ENCODE measurements at regions not wholly inside any gene's neighbourhood (a gene's known extent, or its start where the extent isn't known, plus 50 kb on each side); places are given as distances from the start of the nearest gene placed in this dataset.

GRCh38 chr6:71444222-71444621 lies 155.6 kb downstream of the OGFRL1 start:
- no peaks in the 10 kb centered on the region for H3K4me1 ChIP-seq (ENCODE audit: control insufficient read depth in 4 of 4, insufficient read depth in 4 of 4, low read length in 3 of 4)
- peaks cover 0 to 2% (median 0%) of the 10 kb centered on the region in 4 donors for H3K9me3 ChIP-seq (ENCODE audit: control insufficient read depth in 4 of 4, low read length in 3 of 4)
- DNase-seq (ENCODE audit: low spot score), result no peak
- H3K27me3 ChIP-seq (ENCODE audit: control insufficient read depth in 4 of 4, insufficient read depth in 4 of 4, low read length in 3 of 4), result no peaks in the 10 kb centered on the region
- H3K9ac ChIP-seq (ENCODE audit: low read depth in 1 of 2, low read length in 2 of 2), result peak overlapping the region in 1 of 2 donors; percentile 47
- H3K4me3 ChIP-seq (ENCODE audit: low read depth in 1 of 3, low read length in 3 of 3), result no peak overlapping the region
- TF ChIP-seq JUND (IDR thresholded peaks at IDR 0.05), result no peak
- no peak for TF ChIP-seq MAX (IDR thresholded peaks at IDR 0.05)
- TF ChIP-seq RAD21 (IDR thresholded peaks at IDR 0.05), result peak; percentile 74 to 75
- peak in 1 of 2 donors; percentile 25 for TF ChIP-seq GABPA (IDR thresholded peaks at IDR 0.05 in 1 of 2, conservative IDR thresholded peaks at IDR 0.05 in 1 of 2)
- TF ChIP-seq CTCF (IDR thresholded peaks at IDR 0.05; ENCODE audit: low read depth, low read length, missing input control), result peak; percentile 19
- no peak for TF ChIP-seq YY1 (IDR thresholded peaks at IDR 0.05)
- no peak for TF ChIP-seq RXRA (IDR thresholded peaks at IDR 0.05)
- 53% methylated on average over 4 of the region's 4 CpGs for WGBS
- no peak overlapping the region for H3K27ac ChIP-seq (ENCODE audit: low read depth in 1 of 2, low read length in 2 of 2)
- H3K36me3 ChIP-seq (ENCODE audit: control insufficient read depth in 4 of 4, insufficient read depth in 3 of 4, low read depth in 1 of 4, low read length in 3 of 4), result no peaks in the 10 kb centered on the region

GRCh38 chr6:71446057-71446456 lies 157.4 kb downstream of the OGFRL1 start:
- Histone ChIP-seq H3K36me3 (ENCODE audit: control insufficient read depth in 4 of 4, insufficient read depth in 3 of 4, low read depth in 1 of 4, low read length in 3 of 4) (no peaks in the 10 kb centered on the region), H3K4me1 (ENCODE audit: control insufficient read depth in 4 of 4, insufficient read depth in 4 of 4, low read length in 3 of 4) (no peaks in the 10 kb centered on the region), H3K9ac (ENCODE audit: low read depth in 1 of 2, low read length in 2 of 2) (no peak overlapping the region), H3K27me3 (ENCODE audit: control insufficient read depth in 4 of 4, insufficient read depth in 4 of 4, low read length in 3 of 4) (no peaks in the 10 kb centered on the region), H3K9me3 (ENCODE audit: control insufficient read depth in 4 of 4, low read length in 3 of 4) (no peaks in the 10 kb centered on the region), H3K4me3 (ENCODE audit: low read depth in 1 of 3, low read length in 3 of 3) (no peak overlapping the region), H3K27ac (ENCODE audit: low read depth in 1 of 2, low read length in 2 of 2) (no peak overlapping the region)
- no peak for DNase-seq (ENCODE audit: low spot score)
- TF ChIP-seq TAF1 (conservative IDR thresholded peaks at IDR 0.05) (no peak), FOXA2 (IDR thresholded peaks at IDR 0.05) (no peak), JUND (IDR thresholded peaks at IDR 0.05) (no peak), FOXA1 (IDR thresholded peaks at IDR 0.05) (no peak), NR2F2 (IDR thresholded peaks at IDR 0.05) (no peak), SP1 (IDR thresholded peaks at IDR 0.05) (no peak), CTCF (IDR thresholded peaks at IDR 0.05; ENCODE audit: low read depth, low read length, missing input control) (no peak), ATF3 (IDR thresholded peaks at IDR 0.05) (no peak), ZBTB33 (IDR thresholded peaks at IDR 0.05) (no peak), REST (IDR thresholded peaks at IDR 0.05) (no peak), RXRA (IDR thresholded peaks at IDR 0.05) (no peak), MAX (IDR thresholded peaks at IDR 0.05) (no peak), YY1 (IDR thresholded peaks at IDR 0.05) (no peak), RAD21 (IDR thresholded peaks at IDR 0.05) (no peak), HNF4A (conservative IDR thresholded peaks at IDR 0.05) (no peak), GABPA (IDR thresholded peaks at IDR 0.05 in 1 of 2, conservative IDR thresholded peaks at IDR 0.05 in 1 of 2) (no peak), EGR1 (IDR thresholded peaks at IDR 0.05; ENCODE audit: low read depth in 2 of 2) (no peak), HNF4G (IDR thresholded peaks at IDR 0.05) (no peak)
- 77% methylated on average over 2 of the region's 2 CpGs for WGBS

Measured in liver (tissue), 8 donors.